ENCODE measurements at regions not wholly inside any gene's neighbourhood (a gene's known extent, or its start where the extent isn't known, plus 50 kb on each side); places are given as distances from the start of the nearest gene placed in this dataset.

DNA sequence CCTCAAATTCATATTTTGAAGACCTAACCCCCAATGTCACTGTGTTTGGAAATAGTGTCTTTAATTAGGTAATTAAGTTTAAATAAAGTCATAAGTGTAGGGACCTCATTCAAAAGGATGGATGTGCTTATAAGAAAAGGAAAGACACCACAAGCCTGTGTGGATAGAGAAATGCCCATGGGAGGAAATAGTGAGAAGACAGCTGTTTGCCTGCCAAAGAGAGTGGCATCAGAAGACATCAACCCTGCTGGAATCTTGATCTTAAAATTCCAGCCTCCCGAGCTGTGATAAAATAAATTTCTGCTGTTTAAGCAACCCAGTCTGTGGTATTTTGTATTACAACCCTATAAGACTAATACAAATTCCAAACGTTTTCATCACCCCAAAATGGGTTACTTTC lies 1867.9 kb upstream of the NUDT12 start:
- TF ChIP-seq, protein P1, sequence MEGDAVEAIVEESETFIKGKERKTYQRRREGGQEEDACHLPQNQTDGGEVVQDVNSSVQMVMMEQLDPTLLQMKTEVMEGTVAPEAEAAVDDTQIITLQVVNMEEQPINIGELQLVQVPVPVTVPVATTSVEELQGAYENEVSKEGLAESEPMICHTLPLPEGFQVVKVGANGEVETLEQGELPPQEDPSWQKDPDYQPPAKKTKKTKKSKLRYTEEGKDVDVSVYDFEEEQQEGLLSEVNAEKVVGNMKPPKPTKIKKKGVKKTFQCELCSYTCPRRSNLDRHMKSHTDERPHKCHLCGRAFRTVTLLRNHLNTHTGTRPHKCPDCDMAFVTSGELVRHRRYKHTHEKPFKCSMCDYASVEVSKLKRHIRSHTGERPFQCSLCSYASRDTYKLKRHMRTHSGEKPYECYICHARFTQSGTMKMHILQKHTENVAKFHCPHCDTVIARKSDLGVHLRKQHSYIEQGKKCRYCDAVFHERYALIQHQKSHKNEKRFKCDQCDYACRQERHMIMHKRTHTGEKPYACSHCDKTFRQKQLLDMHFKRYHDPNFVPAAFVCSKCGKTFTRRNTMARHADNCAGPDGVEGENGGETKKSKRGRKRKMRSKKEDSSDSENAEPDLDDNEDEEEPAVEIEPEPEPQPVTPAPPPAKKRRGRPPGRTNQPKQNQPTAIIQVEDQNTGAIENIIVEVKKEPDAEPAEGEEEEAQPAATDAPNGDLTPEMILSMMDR (IDR thresholded peaks at IDR 0.05), result no peak
- 16 to 27% (median 24%) methylated on average over 2 of the region's 2 CpGs for WGBS, 3 donors
- H3K4me3 ChIP-seq, result no peak overlapping the region
- peaks cover 0 to 3% (median 0%) of the 10 kb centered on the region in 3 donors for H3K27me3 ChIP-seq (ENCODE audit: insufficient read depth in 3 of 3, low read length in 2 of 3)
- H3K9me3 ChIP-seq, result no peaks in the 10 kb centered on the region
- no peak for ATAC-seq
- intact Hi-C loops (cut with DNase I), result no loop called here
- DNase-seq, result no peak
- H3K27ac ChIP-seq, result no peak overlapping the region
- no peaks in the 10 kb centered on the region for H3K36me3 ChIP-seq (ENCODE audit: insufficient read depth in 1 of 2, low read depth in 1 of 2)
- no peaks in the 10 kb centered on the region for H3K4me1 ChIP-seq

DNA sequence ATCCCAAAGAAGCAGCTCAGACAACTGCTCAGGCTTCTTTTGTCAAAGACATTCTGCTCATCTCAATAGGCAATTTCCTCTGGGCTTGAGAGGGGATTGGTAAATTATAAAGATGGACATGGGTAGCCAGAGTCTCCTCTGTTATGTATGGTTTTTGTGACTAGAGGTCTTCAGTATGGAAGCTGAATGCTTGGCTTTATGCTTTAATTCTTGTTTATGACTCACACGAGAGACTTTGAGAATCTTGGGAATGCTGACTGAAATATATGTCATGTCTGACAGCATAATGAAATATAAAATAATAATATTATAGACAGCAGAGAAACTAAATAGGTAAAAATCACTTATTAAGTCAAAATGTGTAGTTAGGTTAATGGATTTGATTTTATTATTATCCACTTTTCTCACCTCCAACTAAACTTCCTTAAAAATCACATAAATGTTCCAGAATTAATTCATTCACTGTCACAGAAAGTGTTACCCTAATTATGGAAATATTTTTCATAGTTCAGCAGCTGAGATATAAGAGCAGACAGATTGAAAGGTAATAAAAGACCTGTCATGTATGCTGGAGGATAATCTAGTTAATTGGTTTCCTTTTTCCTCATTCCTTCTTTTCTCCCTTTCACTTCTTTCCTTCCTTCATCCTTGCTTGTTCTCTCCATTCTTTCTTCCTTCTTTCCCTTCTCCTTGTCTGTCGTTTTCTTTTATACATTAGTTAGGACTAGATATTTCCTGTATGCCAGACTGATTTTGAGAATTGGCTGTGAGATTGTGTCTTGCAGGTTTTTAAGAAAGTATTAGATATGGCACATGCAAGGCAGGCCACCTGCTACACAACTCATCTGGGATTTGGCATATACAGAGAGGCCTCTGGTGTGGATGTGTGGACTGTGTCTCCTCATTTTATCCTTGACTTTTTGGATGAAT lies 1866.1 kb upstream of the NUDT12 start:
- H3K9me3 ChIP-seq, result no peaks in the 10 kb centered on the region
- peak in 1 of 4 donors; percentile 22 for ATAC-seq

DNA sequence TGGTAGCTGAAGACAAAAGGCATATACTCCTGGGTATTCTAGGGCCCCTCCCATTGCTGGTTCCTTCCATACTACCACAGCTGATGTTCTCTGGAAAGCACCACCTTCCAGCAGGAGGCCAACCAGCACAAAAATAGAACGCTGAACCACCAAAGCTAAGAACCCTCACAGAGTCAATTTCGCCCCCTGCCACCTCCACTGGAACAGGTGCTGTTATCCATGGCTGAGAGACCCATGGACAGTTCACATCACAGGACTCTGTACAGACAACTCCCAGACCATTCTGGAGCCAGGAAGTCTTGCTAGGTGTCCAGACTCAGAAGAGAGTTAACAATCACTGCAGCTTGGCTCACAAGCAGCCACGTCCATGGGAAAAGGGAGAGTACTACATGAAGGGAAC lies 1851.5 kb upstream of the NUDT12 start:
- Histone ChIP-seq H3K27me3 (ENCODE audit: insufficient read depth in 3 of 3, low read length in 2 of 3) (no peaks in the 10 kb centered on the region), H3K4me3 (no peak overlapping the region), H3K27ac (no peak overlapping the region), H3K36me3 (ENCODE audit: insufficient read depth in 1 of 2, low read depth in 1 of 2) (no peaks in the 10 kb centered on the region), H3K4me1 (no peaks in the 10 kb centered on the region), H3K9me3 (no peaks in the 10 kb centered on the region)
- DNase-seq, result no peak
- TF ChIP-seq, protein P1 (IDR thresholded peaks at IDR 0.05), result no peak
- WGBS, 3 donors, result 75 to 93% (median 76%) methylated on average over 3 of the region's 3 CpGs
- intact Hi-C loops (cut with DNase I), result no loop called here
- ATAC-seq, result no peak

More for the DNA sequence above, 1866.1 kb upstream of the NUDT12 start:
- H3K27ac ChIP-seq, result no peak overlapping the region
- DNase-seq, result no peak
- 45 to 51% (median 47%) methylated on average over 2 of the region's 2 CpGs for WGBS, 3 donors
- no peaks in the 10 kb centered on the region for H3K4me1 ChIP-seq
- intact Hi-C loops (cut with DNase I), result no loop called here
- TF ChIP-seq, protein P1 (IDR thresholded peaks at IDR 0.05), result no peak
- peaks cover 0 to 3% (median 0%) of the 10 kb centered on the region in 3 donors for H3K27me3 ChIP-seq (ENCODE audit: insufficient read depth in 3 of 3, low read length in 2 of 3)
- no peaks in the 10 kb centered on the region for H3K36me3 ChIP-seq (ENCODE audit: insufficient read depth in 1 of 2, low read depth in 1 of 2)
- H3K4me3 ChIP-seq, result no peak overlapping the region

DNA sequence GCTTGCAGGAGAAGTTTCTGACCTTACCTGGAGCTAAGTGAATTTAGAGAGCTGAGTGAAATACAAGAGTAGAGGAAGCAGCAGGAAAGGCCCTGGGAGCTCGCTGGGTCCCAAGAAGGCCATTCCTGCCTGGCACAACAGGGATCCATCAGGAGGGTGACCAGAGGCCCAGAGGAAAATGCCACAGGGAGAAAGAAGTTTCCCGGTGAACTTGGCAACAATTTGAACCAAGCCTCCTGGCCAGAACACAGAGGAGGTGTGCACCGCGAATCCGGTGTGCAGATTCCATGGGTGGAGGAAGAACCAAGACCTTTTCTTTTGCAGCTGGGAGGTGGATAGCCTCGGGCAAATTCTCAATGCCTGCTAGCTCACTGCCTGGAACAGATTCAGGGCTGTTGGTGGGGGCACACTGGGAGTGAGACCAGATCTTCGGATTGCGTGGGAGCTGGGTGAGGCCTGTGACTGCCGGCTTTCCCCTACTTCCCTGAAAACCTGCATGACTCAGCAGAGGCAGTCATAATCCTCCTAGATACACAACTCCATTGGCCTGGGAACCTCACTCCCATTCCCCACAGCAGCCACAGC lies 1850.9 kb upstream of the NUDT12 start:
- Histone ChIP-seq H3K27ac (no peak overlapping the region), H3K4me1 (no peaks in the 10 kb centered on the region)
- no peak for DNase-seq

More for the DNA sequence above, 1850.9 kb upstream of the NUDT12 start:
- 85 to 87% (median 87%) methylated on average over 9 of the region's 9 CpGs for WGBS, 3 donors
- no peak for ATAC-seq
- intact Hi-C loops (cut with DNase I), result no loop called here
- Histone ChIP-seq H3K27me3 (ENCODE audit: insufficient read depth in 3 of 3, low read length in 2 of 3) (no peaks in the 10 kb centered on the region), H3K9me3 (no peaks in the 10 kb centered on the region), H3K36me3 (ENCODE audit: insufficient read depth in 1 of 2, low read depth in 1 of 2) (no peaks in the 10 kb centered on the region), H3K4me3 (no peak overlapping the region)
- TF ChIP-seq, protein P1 (IDR thresholded peaks at IDR 0.05), result no peak
